Keratinocyte (primary cell): ENCODE measurements at regions not wholly inside any gene's neighbourhood (a gene's known extent, or its start where the extent isn't known, plus 50 kb on each side); places are given as distances from the start of the nearest gene placed in this dataset.

Experiments used
- DNase-seq: peaks from one replicate; pipeline ENCODE4 v3.0.0-alpha.2; 2011; ENCODE audit warnings: low read depth, missing footprints, low spot score
- FAIRE-seq: peaks from 2 replicates; lab custom pipeline; 2011; peaks lifted over from hg19 to GRCh38; lab: Jason Lieb, UNC
- H2AFZ ChIP-seq: 2 replicates; pipeline ENCODE4 v1.6.0; 2012; ENCODE audit warnings: low read length, control low read depth, inconsistent platforms; ENCODE audit not compliant: control insufficient read depth
- H3K27ac ChIP-seq: 2 replicates; pipeline ENCODE4 v1.5.1; 2011; ENCODE audit warnings: low read length; ENCODE audit not compliant: control insufficient read depth, insufficient read depth
- H3K27me3 ChIP-seq: 3 replicates; pipeline ENCODE4 v1.6.0; 2011; ENCODE audit warnings: low read length; ENCODE audit not compliant: control insufficient read depth, insufficient read depth; ENCODE audit errors: extremely low read depth
- H3K36me3 ChIP-seq, 2 experiments: 2 replicates in 1 of 2; 3 replicates in 1 of 2; pipeline ENCODE4 v1.5.1; 2011; ENCODE audit warnings: low read length in 2 of 2, mild to moderate bottlenecking in 1 of 2; ENCODE audit not compliant: control insufficient read depth in 2 of 2, insufficient read depth in 2 of 2; ENCODE audit errors: extremely low read depth in 1 of 2
- H3K4me1 ChIP-seq: 3 replicates; pipeline ENCODE4 v1.5.1; 2011; ENCODE audit warnings: low read length; ENCODE audit not compliant: control insufficient read depth, insufficient read depth; ENCODE audit errors: extremely low read depth
- H3K4me2 ChIP-seq: 3 replicates; pipeline ENCODE4 v1.6.0; 2011; ENCODE audit warnings: low read depth, low read length; ENCODE audit not compliant: control insufficient read depth, insufficient read depth; ENCODE audit errors: extremely low read depth
- H3K4me3 ChIP-seq, 3 experiments: fragments of 200-600 bp in 1 of 3; sonication (generic) in 1 of 3; 2 replicates in 2 of 3; 3 replicates in 1 of 3; pipeline ENCODE4 v1.5.1; 2011 to 2016; ENCODE audit warnings: low read length in 3 of 3, mild to moderate bottlenecking in 3 of 3, control low read depth in 2 of 3, inconsistent platforms in 1 of 3, low read depth in 1 of 3, mixed read lengths in 1 of 3, mixed run types in 1 of 3, moderate library complexity in 1 of 3; ENCODE audit not compliant: control insufficient read depth in 2 of 3, insufficient read depth in 2 of 3; ENCODE audit errors: extremely low read depth in 1 of 3
- H3K79me2 ChIP-seq: 2 replicates; pipeline ENCODE4 v1.6.0; 2012; ENCODE audit warnings: low read length; ENCODE audit not compliant: control insufficient read depth, insufficient read depth
- H3K9ac ChIP-seq: 3 replicates; pipeline ENCODE4 v1.6.0; 2011; ENCODE audit warnings: low read length; ENCODE audit not compliant: control insufficient read depth, insufficient read depth; ENCODE audit errors: extremely low read depth
- H3K9me1 ChIP-seq: 3 replicates; pipeline ENCODE4 v1.6.0; 2011; ENCODE audit warnings: low read length; ENCODE audit not compliant: control insufficient read depth, insufficient read depth; ENCODE audit errors: extremely low read depth
- H3K9me3 ChIP-seq: 2 replicates; pipeline ENCODE4 v1.5.1; 2012; ENCODE audit warnings: low read depth, low read length; ENCODE audit not compliant: control insufficient read depth
- H4K20me1 ChIP-seq: 3 replicates; pipeline ENCODE4 v1.6.0; 2011; ENCODE audit warnings: low read length; ENCODE audit not compliant: control insufficient read depth, insufficient read depth; ENCODE audit errors: extremely low read depth
- EZH2 ChIP-seq: IDR thresholded peaks from one replicate; pipeline ENCODE4 v1.6.1; 2012; ENCODE audit warnings: inconsistent platforms, mild to moderate bottlenecking, low read length, moderate library complexity
- dilution Hi-C: fragments of 300-500 bp; cut with MboI; formaldehyde crosslinking; loops from one replicate; pipeline ENCODE4 v1.7.0; 2020; ENCODE audit warnings: low sequenced_read_pairs; ENCODE audit not compliant: extremely low pct_ligation_motif_present
- TF ChIP-seq, protein P1 (sequence below), 3 experiments: IDR thresholded peaks in 1 of 3; conservative IDR thresholded peaks in 1 of 3; optimal IDR thresholded peaks in 1 of 3; 2 replicates in 2 of 3; 3 replicates in 1 of 3; pipeline versions ENCODE3 to v1.5.1; 2011; ENCODE audit warnings: low read length in 3 of 3, mild to moderate bottlenecking in 3 of 3, moderate library complexity in 2 of 3, control low read depth in 1 of 3, inconsistent platforms in 1 of 3; ENCODE audit not compliant: insufficient read depth in 2 of 3; ENCODE audit errors: extremely low read depth in 1 of 3

DNA sequence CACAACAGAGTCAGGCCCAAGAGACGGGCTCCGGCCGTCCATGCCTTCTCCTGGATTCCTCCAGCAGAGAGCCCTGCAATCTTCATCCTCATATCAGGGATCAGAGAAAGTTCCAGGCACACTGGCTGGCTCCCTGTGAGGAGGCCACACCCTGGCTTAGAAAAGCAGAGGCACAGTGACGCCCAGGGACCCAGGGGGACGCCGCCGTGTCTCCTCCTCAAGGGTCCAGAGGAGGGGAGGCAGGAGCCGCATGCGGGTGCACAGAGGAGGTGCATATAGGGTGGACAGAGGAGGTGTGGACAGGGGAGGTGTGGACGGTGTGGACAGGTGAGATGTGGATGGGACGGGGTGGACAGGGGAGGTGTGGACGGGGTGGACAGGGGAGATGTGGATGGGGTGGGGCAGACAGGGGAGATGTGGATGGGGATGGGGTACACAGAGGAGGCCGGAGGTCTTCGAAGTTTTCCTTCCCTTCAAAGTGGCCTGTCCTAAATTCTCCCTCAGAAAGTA is 1521.9 kb downstream of the BRD1 start:
- FAIRE-seq (no peak), DNase-seq (no peak)
- Histone ChIP-seq H3K27me3 (no peaks in the 10 kb centered on the region), H3K4me1 (no peaks in the 10 kb centered on the region), H3K4me3 (no peak overlapping the region), H3K9me1 (no peaks in the 10 kb centered on the region), H3K9me3 (peaks cover 16% of the 10 kb centered on the region), H3K9ac (no peak overlapping the region), H4K20me1 (no peaks in the 10 kb centered on the region), H3K27ac (no peak overlapping the region), H3K36me3 (no peaks in the 10 kb centered on the region), H3K4me2 (no peak overlapping the region), H2AFZ (no peak overlapping the region), H3K79me2 (no peaks in the 10 kb centered on the region)
- dilution Hi-C loops = no loop called here
- no peak for TF ChIP-seq EZH2
- TF ChIP-seq, protein P1, sequence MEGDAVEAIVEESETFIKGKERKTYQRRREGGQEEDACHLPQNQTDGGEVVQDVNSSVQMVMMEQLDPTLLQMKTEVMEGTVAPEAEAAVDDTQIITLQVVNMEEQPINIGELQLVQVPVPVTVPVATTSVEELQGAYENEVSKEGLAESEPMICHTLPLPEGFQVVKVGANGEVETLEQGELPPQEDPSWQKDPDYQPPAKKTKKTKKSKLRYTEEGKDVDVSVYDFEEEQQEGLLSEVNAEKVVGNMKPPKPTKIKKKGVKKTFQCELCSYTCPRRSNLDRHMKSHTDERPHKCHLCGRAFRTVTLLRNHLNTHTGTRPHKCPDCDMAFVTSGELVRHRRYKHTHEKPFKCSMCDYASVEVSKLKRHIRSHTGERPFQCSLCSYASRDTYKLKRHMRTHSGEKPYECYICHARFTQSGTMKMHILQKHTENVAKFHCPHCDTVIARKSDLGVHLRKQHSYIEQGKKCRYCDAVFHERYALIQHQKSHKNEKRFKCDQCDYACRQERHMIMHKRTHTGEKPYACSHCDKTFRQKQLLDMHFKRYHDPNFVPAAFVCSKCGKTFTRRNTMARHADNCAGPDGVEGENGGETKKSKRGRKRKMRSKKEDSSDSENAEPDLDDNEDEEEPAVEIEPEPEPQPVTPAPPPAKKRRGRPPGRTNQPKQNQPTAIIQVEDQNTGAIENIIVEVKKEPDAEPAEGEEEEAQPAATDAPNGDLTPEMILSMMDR (optimal IDR thresholded peaks at IDR 0.05 in 1 of 3, IDR thresholded peaks at IDR 0.05 in 1 of 3, conservative IDR thresholded peaks at IDR 0.05 in 1 of 3; ENCODE audit: extremely low read depth in 1 of 3, insufficient read depth in 2 of 3, low read length in 3 of 3) = no peak

DNA sequence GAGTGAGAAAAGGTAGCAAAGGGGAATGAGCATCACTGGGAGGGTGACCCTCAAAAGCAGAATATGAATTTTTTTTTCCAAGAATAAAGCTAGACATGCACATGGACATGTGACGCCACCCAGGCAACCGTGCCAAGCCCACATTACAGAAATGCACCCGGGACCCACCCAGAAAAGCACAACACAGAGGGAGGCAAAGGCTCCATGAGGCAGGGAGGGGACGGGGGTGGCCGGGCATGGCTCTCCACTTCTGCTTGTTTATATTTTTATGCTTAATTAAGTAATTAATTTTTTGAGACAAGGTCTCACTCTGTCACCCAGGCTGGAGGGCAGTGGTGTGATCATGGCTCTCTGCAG is 1524.3 kb downstream of the BRD1 start:
- Histone ChIP-seq H2AFZ (no peak overlapping the region), H3K4me2 (no peak overlapping the region), H3K9ac (no peak overlapping the region), H3K9me1 (no peaks in the 10 kb centered on the region), H3K9me3 (peaks cover 22% of the 10 kb centered on the region), H3K4me3 (no peak overlapping the region), H3K27me3 (no peaks in the 10 kb centered on the region), H3K27ac (no peak overlapping the region), H3K36me3 (no peaks in the 10 kb centered on the region), H3K4me1 (no peaks in the 10 kb centered on the region), H3K79me2 (no peaks in the 10 kb centered on the region), H4K20me1 (no peaks in the 10 kb centered on the region)
- TF ChIP-seq, protein P1 (optimal IDR thresholded peaks at IDR 0.05 in 1 of 3, IDR thresholded peaks at IDR 0.05 in 1 of 3, conservative IDR thresholded peaks at IDR 0.05 in 1 of 3; ENCODE audit: extremely low read depth in 1 of 3, insufficient read depth in 2 of 3, low read length in 3 of 3) = no peak
- TF ChIP-seq EZH2 = no peak
- FAIRE-seq (no peak), DNase-seq (no peak)
- dilution Hi-C loops = no loop called here
